GM20000 (cell line): ENCODE measurements at regions not wholly inside any gene's neighbourhood (a gene's known extent, or its start where the extent isn't known, plus 50 kb on each side); places are given as distances from the start of the nearest gene placed in this dataset.

Experiments
- DNase-seq: peaks from one replicate; pipeline ENCODE4 v3.0.0; 2012; ENCODE audit warnings: low spot score
- CTCF ChIP-seq: IDR thresholded peaks from 2 replicates; pipeline ENCODE4 v1.5.1; 2012; ENCODE audit warnings: mild to moderate bottlenecking, control low read depth; ENCODE audit errors: extremely low read depth, missing control alignments

GRCh38 chr2:12087671-12088380 is 341.4 kb downstream of the LPIN1 start:
- no peak for DNase-seq
- no peak for TF ChIP-seq CTCF

- TF ChIP-seq CTCF = no peak
- no peak for DNase-seq
Measured at GRCh38 chr2:12089001-12089400, 342.6 kb downstream of the LPIN1 start.

- TF ChIP-seq CTCF = no peak
- DNase-seq = no peak
Measured at GRCh38 chr2:12089496-12089895, 343.1 kb downstream of the LPIN1 start.

- DNase-seq = no peak
- no peak for TF ChIP-seq CTCF
Measured at GRCh38 chr2:12090072-12090471, 343.6 kb downstream of the LPIN1 start.

GRCh38 chr2:12090590-12090989 is 344.2 kb downstream of the LPIN1 start:
- no peak for TF ChIP-seq CTCF
- DNase-seq = no peak

GRCh38 chr2:12091201-12091806 is 344.9 kb downstream of the LPIN1 start:
- no peak for TF ChIP-seq CTCF
- DNase-seq = no peak

- DNase-seq = no peak
- TF ChIP-seq CTCF = no peak
Measured at GRCh38 chr2:12094134-12094533, 347.7 kb downstream of the LPIN1 start.
